UCSD-AML1 (cell line): ENCODE measurements at regions not wholly inside any gene's neighbourhood (a gene's known extent, or its start where the extent isn't known, plus 50 kb on each side); places are given as distances from the start of the nearest gene placed in this dataset.

Experiments
- DNase-seq: peaks from one replicate; lab custom pipeline; 2025; ENCODE audit not compliant: unreplicated experiment; lab: John Stamatoyannopoulos, UW

DNA sequence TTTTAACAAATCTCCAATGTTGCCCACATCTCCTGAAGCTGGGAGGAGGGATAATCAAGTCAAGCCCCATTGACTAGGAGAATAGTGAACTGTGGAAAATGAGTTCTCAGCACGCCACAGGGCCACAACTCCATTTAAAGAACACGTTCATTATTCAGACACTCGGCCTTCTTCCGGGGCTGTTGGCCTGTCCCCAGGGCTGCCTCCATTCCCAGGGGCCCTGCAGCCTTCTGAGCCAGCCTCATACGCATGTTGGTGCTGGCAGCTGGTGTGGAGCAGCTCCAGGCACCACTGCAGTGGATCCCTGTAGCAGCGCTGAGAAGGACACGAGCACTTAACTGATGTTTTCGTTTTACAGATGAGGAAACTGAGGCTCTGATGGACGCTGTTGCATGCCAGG, 87.5 kb upstream of the RCN1 start:
- DNase-seq, result no peak

DNA sequence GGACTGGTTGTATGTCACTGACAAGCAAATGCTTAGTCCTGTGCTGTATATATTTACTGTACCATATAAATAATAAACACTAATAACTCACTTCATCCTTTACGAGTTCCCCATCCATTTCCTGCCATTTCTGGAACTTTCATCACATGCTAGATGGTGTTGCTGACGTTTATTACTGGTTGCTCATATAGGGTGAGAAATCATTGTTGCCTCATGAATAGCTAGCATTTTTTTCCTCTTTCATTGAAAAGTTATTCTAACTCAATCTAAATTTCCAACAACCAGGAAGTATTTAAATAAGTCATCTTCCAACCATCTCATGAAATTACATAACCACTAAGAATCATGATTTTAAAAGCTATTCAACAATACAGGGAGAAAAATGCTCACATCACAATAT, 88.6 kb upstream of the RCN1 start:
- DNase-seq, result no peak

DNA sequence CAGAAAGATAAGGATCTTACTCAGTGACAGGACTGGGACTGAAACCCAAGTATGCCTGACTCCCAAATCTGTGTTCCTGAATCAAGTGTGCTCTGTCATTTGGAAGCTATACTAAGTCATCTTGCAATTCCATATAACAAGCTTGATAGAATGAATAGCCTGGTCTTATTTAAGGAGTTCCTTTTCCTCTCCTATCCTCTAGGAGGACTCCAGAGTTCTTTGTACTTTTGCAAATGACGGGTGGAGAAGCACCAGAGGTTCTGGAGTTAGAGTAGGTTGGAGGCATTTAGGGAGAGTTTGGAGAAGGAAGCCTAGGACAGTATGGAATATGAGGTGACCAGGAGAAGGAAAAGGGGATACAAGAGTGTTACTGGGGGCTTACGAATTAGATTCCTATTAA, 92.9 kb upstream of the RCN1 start:
- no peak for DNase-seq

DNA sequence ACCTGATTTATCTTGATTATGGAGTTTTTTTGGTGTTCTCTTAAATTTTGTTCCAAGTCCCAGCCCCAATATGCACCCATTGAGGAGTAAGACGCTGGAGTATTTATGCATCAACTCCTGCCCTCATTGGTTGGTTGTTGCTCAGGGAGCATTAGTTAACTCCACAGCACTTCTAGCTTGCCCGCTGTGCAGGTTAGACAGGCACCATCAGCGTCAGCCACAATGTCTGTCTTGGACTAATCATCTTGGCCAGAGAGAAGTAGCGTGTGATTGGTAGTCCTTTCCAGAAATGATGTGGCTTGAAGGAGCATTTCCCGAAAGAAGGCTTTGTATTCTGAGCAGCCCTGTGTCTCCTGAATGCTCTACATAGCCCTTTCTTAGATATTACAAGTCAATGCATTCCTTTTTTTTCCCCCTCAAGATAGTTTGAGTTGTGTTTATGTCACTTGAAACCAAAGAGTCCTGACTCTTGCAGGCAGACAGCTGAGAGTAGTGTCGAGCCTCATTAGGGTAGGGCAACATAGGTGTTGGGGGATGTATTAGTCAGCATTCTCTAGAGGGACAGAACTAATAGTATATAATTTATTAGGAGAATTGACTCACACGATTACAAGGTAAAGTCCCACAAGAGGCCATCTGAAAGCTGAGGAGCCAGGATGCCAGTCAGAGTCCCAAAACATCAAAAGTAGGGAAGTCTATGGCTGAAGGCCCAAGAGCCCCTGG, 94.6 kb upstream of the RCN1 start:
- DNase-seq, result no peak

DNA sequence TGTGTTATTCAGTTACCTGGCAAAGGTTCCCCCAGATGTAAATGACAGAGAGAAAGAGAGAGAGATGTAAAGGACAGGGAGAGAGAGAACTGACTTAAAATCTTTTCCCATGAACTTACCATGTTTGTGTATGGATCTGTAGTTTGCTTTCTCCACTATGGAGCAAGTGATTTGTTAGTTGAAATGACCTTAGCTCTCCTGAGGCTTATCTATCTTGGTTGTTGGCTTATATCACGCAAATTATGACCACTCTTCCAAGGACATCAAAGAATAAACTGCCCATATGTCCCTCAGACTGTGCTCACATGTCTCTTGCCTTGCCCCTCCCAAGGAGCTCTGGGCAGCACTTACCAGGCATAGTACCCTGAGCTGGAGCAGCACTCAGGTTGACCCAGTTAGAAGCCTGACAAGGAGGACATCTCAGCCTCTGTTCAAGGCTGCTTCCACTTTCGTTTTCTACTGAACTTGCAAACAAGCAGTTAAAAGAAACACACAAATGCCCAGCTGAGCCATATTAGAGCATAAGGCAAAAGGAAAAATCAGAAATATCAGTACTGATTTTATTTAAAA, 95.3 kb upstream of the RCN1 start:
- DNase-seq, result no peak

DNA sequence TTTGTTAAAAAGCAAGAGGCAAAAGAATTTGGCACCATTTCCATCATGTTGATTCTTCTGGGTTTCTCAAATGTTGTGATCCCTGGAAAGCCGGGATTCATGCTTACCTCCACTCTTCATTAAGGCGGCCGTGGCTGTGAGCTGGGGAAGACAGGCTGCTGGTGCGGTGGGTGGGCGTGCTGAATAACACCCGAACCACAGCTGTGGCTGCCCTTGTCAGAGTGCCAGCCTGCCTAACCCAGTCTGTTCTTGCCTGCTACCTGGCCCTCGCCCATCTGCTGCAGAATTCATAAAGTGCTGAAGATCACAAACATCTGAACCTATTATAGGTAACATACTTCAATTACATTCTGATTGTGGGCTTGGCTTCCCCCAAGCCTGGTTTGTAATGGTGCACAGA, 95.8 kb upstream of the RCN1 start:
- DNase-seq, result no peak

DNA sequence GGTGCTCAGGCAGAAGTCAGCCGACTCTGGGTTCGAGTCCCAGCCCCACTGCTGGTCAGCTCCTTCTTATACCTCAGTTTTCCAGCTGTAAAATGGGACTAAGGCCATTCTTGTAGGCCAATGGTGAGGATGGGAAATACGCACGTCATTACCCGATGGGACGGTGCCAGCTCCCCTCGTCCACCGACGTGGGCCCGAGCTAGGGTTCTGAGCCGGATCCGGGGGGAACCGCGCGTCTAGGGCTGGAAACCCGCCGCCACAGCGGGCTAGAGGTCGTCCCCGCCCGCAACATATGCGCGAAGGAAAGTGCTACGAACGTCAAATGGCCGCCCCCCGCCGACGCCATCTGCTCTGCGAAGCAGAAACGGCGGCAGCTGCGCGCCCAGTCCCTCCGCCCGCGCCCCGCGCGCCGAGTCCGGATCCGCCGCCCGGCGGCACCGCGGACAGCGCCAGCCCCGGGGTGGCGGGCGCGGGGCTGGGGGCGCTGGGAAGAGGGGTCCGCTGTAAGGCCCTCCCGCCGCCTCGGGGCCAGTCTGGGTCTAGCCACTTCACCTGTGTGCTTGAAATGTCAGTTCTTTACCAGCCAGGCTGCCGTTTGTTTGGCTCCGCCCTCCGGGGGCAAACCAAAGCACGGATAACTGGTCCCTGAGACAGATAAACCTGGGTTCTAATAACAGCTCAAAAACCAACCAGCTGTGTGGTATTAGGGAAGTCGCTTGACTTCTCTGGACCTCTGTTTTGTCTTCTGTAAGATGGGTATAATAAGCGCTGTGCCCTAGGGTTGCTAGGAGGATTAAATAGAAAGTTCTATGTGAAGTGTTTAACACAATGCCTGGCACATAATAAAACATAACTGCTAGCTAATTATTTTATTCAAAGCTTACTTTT, 103.5 kb upstream of the RCN1 start:
- DNase-seq, result no peak

DNA sequence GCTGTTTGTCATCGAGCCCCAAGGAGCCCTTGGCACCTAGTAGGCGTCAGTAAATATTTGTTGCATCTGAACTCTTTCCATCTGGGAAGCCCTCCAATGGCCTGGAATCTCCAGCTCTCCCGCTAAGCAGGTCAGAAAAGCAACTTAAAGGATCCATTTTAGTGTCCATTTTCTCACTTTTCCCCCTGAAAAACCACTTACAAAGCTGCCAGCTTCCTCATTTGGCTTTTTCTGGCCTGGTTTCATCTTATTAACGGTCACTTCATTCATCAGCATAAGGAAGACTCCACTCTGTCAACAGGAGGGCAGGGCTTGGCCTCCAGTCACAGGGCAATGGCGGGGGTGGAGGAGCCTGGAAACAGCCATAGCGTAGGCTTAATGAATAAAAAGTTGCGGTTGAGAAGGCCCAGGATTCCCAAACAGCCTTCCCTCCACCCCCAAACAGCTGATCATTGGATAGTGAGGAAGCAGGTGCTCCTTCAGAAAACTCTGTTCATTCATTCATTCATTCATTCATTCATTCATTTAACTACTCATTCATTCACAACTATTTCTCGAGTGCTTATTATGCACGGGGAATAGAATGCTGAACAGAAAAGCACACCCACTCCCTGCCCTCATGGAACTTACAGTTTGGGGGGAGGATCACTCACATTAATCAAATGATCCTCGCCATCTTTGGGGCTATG, 104.5 kb upstream of the RCN1 start:
- DNase-seq, result no peak

DNA sequence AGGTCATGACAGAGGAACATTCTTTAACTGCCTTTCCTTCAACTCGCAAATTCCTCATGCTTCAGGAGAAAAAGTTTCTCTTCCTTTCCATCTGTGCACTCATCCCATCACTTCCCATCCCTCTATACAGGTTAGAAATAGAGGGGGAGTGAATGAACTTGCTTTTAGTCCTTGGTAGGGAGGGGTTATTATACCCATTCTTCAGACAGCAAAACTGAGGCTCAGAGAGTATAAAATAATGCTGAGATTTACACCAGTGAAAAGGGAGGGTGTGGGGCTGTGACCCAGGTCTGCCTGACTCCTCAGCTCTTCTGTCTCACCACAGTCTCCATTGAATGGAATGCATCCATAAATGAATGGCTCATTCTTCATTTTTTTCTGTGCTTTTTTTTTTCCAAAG, 109.4 kb upstream of the RCN1 start:
- DNase-seq, result no peak

DNA sequence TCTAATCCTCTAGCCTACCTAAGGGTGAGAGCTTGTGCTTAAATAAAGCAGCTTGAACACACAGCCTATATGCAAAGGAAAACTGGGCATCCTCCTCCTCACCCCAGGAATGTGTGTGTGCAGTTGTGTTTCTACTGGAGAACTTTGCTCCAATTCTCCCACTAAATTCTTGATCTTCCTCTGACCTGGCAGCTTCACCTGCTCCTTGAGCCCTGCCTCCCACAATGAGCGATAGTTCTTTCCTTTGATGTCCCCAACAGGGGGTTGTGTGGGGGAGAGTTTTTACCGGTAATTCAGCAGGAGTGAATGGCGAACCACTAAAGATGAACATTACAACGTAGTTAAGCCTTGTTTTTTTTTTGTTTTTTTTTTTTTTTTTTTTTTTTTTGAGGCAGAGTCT, 113.5 kb upstream of the RCN1 start:
- no peak for DNase-seq

DNA sequence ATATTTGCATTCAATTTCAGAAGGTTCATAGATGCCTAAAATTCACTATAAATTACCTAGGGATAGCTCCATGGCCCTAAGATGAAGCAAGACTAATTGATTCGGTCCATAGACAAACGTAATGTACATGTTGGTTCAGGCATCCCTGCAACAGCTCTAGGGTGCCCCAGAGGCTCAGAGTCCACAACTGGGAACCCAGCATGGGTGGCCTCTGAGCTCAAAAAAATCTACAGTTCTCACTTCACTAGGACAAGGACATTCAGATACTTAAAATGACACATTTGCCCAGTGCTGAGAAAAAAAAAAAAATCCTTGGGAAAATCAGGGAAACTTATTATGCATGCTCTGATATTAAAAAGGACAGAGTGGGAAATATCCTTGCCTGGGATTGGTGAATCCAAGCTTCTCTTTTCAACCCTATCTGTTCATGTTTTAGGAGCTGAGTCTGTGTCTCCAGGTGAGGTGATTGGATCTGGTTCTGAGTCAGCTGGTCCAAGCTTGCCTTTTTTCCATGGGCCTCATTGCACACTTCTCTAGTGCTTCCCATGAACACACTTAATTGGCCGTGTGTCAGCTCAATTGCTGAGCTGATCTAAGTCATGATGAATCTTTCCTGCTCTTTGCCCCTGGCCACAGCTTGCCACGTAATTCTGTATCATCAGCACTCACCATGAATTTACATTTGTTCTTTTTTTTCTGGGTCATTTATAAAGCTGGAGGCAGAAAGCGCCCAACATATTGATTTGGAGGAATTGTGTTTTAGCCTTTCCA, 116.3 kb upstream of the RCN1 start:
- DNase-seq, result no peak

DNA sequence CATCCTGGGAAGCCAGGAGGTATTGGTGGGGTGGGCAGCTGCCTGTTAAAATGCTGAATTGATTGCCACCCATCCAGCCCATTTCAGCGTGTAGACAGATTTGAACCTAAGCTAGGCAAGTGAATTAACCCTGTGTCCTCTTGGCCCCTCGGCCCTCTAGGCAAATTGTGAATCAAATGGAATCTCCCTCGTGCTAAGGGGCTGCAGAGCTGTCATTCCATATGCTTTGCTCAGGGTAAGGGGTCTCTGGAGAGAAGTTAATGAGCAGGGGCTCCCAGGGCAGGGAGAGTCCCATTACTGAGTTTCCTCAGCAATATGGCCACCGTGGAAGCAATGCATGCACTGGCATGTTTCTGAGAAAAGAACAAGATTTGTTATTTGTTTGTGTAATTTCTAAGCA, 117.7 kb upstream of the RCN1 start:
- DNase-seq, result no peak

DNA sequence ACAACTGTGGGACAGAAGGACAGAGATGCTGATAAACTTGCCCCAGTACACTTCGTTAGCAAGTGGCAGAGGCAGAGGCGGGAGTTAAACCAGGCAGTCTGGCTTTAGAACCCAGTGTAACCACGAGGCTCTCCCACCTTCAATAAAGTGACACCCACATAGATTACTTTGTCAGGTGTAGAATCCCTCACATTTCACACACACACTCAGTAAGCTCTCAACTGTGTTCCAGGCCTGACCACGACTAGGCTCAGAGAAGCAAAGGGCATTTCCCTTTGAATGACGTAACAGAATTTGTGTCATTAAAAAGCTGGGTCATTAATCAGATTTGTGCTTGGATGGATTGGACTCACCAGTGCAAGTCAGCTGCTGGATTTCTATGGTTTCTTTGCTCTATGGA, 118.3 kb upstream of the RCN1 start:
- no peak for DNase-seq

DNA sequence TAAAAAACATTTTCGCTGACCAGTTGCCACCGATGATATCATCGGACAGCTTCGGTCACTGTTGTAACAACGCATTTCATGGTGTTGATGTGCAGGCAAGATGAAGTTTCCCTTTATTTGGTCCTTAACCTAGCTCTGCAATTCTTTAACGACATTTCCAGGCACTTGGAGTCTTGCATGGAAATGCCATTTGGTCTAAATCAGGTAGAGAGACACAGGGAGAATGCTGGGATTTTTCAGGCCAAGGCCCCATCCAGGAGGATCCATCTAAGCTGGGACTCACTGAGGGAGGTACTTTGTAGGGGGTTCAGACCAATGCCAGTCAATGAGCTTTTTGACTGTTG, 121.5 kb upstream of the RCN1 start:
- no peak for DNase-seq

DNA sequence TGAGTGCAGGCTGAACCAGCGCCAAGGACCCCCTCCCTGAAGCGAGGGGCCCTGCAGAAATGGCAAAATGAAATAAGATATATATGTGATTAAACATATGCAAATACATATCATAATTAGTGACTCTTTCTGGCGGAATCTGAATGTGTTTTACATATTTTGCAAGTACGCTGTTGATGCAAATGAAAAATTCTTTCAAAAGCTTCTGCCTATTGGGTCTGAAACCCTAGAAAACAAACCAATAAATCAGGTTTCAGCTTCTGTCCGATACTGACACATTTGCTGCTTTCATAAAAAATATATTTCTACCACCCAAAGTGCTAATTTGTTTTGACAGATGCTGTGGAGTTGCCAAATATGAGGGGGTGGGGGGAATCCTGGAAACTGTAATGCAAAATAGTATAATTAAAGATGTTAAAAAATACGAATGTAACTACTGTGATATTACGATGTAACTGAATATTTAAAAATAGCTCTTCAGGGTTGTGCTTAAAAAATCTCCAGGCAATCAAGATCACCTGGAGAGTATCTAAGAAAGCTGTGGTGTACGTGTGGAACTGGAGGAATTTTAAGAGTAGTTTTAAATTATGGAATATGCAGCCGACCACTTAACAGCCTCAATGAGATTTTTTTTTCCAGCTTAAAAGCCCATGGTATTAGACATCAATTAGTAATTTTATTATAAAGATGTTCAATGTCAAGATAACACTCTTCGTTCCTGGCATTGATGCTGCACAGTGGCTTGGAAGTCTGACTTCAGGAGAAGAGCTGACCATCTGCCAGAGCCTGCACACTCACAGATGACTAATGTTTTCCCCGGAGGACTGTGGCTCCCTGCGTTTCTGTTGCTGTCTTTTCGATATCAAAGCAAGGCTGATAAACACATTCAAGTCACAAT, 122.2 kb upstream of the RCN1 start:
- no peak for DNase-seq

DNA sequence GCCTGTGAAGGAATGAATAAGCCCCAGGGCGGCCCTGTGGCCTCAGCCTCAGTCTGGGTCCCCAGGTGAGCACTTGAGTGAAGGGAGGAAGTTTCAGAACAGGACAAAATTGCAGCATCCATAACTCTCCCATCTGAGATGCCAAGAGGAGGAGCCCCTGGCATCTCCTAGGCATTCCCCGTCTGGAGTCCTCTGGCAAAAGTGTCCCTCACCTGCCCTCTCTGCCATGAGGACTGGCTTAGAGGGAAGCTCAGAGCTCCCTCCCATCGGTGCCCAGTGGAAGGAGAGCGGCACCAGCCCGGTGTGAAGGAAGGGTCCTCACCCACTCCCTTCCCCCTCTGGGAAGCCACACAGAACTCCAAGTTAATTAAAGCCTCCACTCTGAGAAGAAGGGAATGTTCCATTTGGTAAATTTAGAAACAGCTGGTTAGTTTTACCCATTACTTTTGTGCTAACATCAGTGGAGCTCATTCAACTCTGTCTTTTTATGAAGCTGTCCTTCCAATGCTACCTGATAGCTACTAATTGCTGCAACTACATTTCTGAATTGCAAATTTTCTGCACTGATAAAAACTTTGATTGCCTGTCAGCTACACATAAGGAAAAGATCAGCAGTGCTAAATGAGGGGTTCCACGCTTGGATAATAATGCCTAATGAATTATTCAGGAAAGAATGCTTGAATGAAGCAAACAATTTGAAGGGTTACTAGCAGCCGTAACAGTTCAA, 123.3 kb upstream of the RCN1 start:
- no peak for DNase-seq

DNA sequence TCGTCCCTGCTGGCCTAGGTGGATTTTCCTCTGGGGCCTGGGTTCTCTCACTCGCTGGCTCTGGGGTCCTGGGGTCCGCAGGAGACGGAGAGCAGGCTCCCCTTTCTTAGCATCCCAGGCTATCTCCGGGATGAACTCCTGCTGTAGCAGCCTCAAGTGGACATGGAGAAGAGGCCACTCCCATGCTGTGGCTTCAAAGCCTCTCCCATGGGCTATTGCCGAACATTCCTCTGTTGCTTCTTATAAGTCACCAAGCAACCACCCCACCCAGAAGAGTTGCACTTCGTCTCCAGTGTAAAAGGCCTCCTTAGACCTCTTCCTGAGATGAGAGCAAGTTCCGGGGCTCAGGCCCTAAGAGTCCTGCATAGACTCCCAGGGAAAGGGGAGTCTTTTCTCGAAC, 124.0 kb upstream of the RCN1 start:
- no peak for DNase-seq

DNA sequence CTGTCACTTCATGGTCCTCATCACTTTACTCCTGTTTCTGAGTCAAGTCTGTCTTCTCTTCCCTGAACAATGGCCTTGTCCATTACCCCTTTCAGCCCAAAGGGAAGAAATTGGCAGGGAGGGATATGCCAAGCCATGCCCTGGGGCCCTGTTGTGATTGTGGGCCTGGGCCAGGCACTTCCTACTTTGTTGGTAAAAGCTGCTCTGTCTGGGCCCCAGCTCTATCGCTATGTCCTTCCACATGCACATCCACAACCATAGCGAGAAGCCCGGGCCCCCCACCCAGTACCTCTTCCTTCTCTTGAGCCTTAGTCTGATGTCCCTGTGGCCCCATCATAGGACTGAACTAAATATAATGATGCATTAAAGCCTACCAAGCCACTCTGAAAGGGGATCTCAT, 126.7 kb upstream of the RCN1 start:
- no peak for DNase-seq

DNA sequence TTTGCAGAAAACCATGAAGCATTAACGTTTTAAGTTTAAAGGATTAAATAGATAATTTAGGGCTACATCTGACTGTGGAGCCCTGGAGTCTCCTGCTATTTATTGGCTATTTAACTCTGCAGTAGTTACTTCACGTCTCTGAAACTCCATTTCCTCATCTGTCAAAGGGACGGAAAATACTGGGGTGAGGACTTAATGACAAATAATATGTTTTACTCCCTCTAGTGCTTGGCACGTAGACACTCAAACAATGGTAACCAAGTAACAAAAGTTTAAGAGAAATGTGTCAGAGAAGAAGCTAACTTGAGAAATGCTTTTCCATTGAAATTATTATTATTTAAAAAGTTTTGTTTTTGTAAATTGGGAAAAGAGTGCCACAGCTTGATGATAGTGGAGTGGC, 130.7 kb upstream of the RCN1 start:
- DNase-seq, result no peak
